Small intestine (tissue), 7 donors: ENCODE measurements at regions not wholly inside any gene's neighbourhood (a gene's known extent, or its start where the extent isn't known, plus 50 kb on each side); places are given as distances from the start of the nearest gene placed in this dataset.

Experiments
- DNase-seq, 2 donors: peaks; one replicate each; pipeline versions ENCODE4 v3.0.0 to v3.0.0-alpha.2; 2013
- FAIRE-seq: peaks from 2 replicates; lab custom pipeline; 2012; peaks lifted over from hg19 to GRCh38; lab: Jason Lieb, UNC
- H3K27ac ChIP-seq, 3 donors: one replicate each; pipeline ENCODE4 v1.5.1; 2013; ENCODE audit warnings: low read length in 2 of 3, mild to moderate bottlenecking in 2 of 3, control low read depth in 1 of 3, inconsistent platforms in 1 of 3, low read depth in 1 of 3, moderate library complexity in 1 of 3
- H3K27me3 ChIP-seq, 3 donors: one replicate each; pipeline ENCODE4 v1.6.1; 2013; ENCODE audit warnings: low read length in 3 of 3, inconsistent platforms in 1 of 3; ENCODE audit not compliant: control insufficient read depth in 3 of 3, insufficient read depth in 3 of 3
- H3K36me3 ChIP-seq, 3 donors: one replicate each; pipeline ENCODE4 v1.6.1; 2013; ENCODE audit warnings: low read length in 3 of 3, inconsistent platforms in 1 of 3, low read depth in 1 of 3, mild to moderate bottlenecking in 1 of 3, moderate library complexity in 1 of 3; ENCODE audit not compliant: control insufficient read depth in 3 of 3, insufficient read depth in 2 of 3
- H3K4me1 ChIP-seq, 3 donors: one replicate each; pipeline ENCODE4 v1.6.1; 2013; ENCODE audit warnings: low read length in 2 of 3, inconsistent platforms in 1 of 3, low read depth in 1 of 3, mild to moderate bottlenecking in 1 of 3, moderate library complexity in 1 of 3; ENCODE audit not compliant: control insufficient read depth in 3 of 3, insufficient read depth in 2 of 3
- H3K4me3 ChIP-seq, 3 donors: one replicate each; pipeline ENCODE4 v1.5.1; 2013; ENCODE audit warnings: low read length in 3 of 3, control low read depth in 1 of 3, inconsistent platforms in 1 of 3, low read depth in 1 of 3, mild to moderate bottlenecking in 1 of 3, moderate library complexity in 1 of 3
- H3K9me3 ChIP-seq, 2 donors: one replicate each; pipeline ENCODE4 v1.6.1; 2013; ENCODE audit warnings: low read depth in 1 of 2, low read length in 1 of 2; ENCODE audit not compliant: control insufficient read depth in 2 of 2, insufficient read depth in 1 of 2
- WGBS, 3 donors: extraction: QIAGEN DNeasy Blood & Tissue Kit; methylation state at CpG; one replicate each; pipeline ENCODE4 v1.1.7; 2013; 5-methylcytosine and 5-hydroxymethylcytosine counted together
- donor health status: healthy with polysubstance abuse.
- donor health status: control.
- donor health status: control.
- donor health status: Bipolar disorder and iron deficiency.
- donor health status: healthy.

DNA sequence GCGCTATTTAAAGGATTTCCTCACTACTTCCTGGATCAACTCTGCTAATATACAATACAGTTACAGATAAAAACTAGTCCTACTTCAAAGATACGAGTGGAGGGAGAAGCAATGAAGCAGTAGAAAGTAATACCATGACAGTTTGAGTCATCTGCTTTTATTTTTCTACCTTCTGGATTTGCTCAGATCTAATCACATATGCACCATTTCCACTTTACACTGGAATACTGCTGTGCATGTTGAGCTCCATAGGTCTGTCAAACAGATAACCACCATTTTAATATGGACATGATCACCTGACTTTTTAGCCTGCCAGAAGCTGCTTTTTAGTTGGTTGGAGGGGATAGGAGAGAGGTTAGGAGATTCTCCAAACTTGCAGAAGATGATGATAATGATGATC lies 92.5 kb downstream of the MMUT start:
- FAIRE-seq (no peak), DNase-seq (no peak)
- H3K27me3 ChIP-seq: no peaks in the 10 kb centered on the region
- H3K4me1 ChIP-seq: no peaks in the 10 kb centered on the region
- H3K36me3 ChIP-seq: no peaks in the 10 kb centered on the region
- no peak overlapping the region for H3K27ac ChIP-seq
- H3K4me3 ChIP-seq: no peak overlapping the region
- peaks cover 0 to 7% of the 10 kb centered on the region in 2 donors for H3K9me3 ChIP-seq
- 39 to 63% (median 52%) methylated on average over 2 of the region's 2 CpGs for WGBS, 3 donors

DNA sequence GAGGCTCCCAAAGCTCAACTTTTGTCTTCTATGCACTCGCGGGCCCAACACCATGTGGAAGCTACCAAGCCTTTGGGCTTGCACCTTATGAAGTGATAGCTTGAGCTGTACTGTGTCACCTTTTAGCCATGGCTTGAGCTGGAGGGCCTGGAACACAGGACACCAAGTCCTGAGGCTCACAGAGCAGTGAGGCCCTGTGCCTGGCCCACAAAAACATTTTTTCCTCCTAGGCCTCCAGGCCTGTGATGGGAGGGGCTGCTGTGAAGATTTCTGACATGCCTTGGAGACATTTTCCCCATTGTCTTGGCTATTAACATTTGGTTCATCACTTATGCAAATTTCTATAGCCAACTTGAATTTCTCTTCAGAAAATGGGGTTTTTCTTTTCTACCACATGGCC lies 96.5 kb downstream of the MMUT start:
- H3K36me3 ChIP-seq: no peaks in the 10 kb centered on the region
- H3K27me3 ChIP-seq: no peaks in the 10 kb centered on the region
- no peak for DNase-seq
- no peak for FAIRE-seq
- H3K9me3 ChIP-seq: peaks cover 0 to 7% of the 10 kb centered on the region in 2 donors
- no peaks in the 10 kb centered on the region for H3K4me1 ChIP-seq
- no peak overlapping the region for H3K27ac ChIP-seq
- H3K4me3 ChIP-seq: no peak overlapping the region
- 90 to 98% (median 92%) methylated on average over 2 of the region's 2 CpGs for WGBS, 3 donors

DNA sequence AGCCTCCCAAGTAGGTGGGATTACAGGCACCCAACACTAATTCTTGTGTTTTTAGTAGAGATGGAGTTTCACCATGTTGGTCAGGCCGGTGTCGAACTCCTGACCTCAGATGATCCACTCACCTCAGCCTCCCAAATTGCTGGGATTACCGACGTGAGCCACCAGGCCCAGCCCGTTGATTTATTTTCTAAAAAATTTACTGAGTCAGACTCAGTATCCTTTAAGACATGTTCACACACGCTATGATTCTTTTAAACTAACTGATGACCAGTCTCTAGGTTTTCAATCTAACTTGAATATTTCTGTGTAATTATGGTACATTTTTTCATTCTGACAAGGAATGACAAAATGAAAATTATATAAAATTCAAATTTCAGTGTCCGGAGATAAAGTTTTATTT lies 114.5 kb downstream of the MMUT start:
- FAIRE-seq (no peak), DNase-seq (no peak)
- Histone ChIP-seq H3K4me3 (no peak overlapping the region), H3K9me3 (peaks cover 0 to 4% of the 10 kb centered on the region in 2 donors), H3K36me3 (no peaks in the 10 kb centered on the region), H3K27ac (no peak overlapping the region), H3K27me3 (no peaks in the 10 kb centered on the region), H3K4me1 (no peaks in the 10 kb centered on the region)
- 86 to 92% (median 90%) methylated on average over 7 of the region's 7 CpGs for WGBS, 3 donors

DNA sequence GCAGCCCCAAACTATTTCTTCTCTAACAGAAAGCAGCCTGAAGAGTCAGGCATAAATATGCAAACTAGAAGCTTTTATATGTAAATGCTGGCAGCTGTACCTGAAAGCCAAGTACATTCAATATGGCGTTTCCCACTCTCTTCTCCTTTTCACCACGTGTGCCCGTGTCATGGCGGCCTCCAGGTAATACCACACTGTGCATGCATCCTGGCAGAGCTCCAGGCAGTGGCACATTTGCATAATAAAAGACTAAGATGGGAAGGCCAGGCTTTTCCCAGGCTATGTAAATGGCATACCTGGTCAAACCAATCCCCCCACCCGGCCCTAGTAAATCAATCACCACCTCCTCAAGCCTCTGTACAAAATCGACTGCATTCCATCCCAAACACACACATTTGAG lies 120.6 kb downstream of the MMUT start:
- Histone ChIP-seq H3K4me3 (no peak overlapping the region), H3K36me3 (no peaks in the 10 kb centered on the region), H3K9me3 (peaks cover 0 to 3% of the 10 kb centered on the region in 2 donors), H3K27ac (no peak overlapping the region), H3K27me3 (no peaks in the 10 kb centered on the region), H3K4me1 (no peaks in the 10 kb centered on the region)
- DNase-seq: no peak
- 59 to 70% (median 64%) methylated on average over 6 of the region's 6 CpGs for WGBS, 3 donors
- FAIRE-seq: no peak

DNA sequence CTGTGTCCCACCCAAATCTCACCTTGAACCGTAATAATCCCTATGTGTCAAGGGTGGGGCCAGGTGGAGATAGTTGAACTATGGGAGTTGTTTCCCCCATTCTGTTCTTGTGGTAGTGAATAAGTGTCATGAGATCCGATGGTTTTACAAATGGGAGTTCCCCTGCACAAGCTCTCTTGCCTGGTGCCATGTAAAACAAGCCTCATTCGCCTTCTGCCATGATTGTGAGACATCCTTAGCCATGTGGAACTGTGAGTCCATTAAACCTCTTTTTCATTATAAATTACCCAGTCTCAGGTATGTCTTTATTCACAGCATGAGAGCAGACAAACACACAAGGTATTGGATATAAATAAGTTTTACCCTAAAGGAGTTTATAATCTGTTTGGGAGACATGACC lies 121.2 kb downstream of the MMUT start:
- 66 to 76% (median 75%) methylated on average over 3 of the region's 3 CpGs for WGBS, 3 donors
- FAIRE-seq: no peak
- H3K36me3 ChIP-seq: no peaks in the 10 kb centered on the region

DNA sequence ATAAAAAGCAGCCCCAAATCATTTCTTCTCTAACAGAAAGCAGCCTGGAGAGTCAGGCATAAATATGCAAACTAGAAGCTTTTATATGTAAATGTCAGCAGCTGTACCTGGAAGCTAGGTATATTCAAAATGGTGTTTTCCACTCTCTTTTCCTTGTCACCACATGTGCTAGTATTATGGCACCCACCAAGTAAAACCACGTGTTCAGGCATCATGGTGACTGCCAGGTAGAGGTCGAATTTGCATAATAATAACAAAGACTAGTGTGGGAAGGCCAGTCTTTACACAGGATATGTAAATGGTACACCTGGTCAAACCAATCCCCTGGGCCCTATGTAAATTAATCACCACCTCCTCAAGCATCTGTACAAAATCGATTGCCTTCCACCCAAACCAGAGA lies 124.0 kb downstream of the MMUT start:
- H3K4me1 ChIP-seq: no peaks in the 10 kb centered on the region
- H3K36me3 ChIP-seq: no peaks in the 10 kb centered on the region
- no peak for FAIRE-seq
- peaks cover 0 to 12% of the 10 kb centered on the region in 2 donors for H3K9me3 ChIP-seq
- DNase-seq: no peak
- H3K27me3 ChIP-seq: no peaks in the 10 kb centered on the region
- 62 to 80% (median 63%) methylated on average over 3 of the region's 3 CpGs for WGBS, 3 donors
- no peak overlapping the region for H3K27ac ChIP-seq
- no peak overlapping the region for H3K4me3 ChIP-seq

More for the DNA sequence above, 121.2 kb downstream of the MMUT start:
- no peak overlapping the region for H3K27ac ChIP-seq
- peaks cover 0 to 4% of the 10 kb centered on the region in 2 donors for H3K9me3 ChIP-seq
- no peak for DNase-seq
- H3K4me1 ChIP-seq: no peaks in the 10 kb centered on the region
- H3K27me3 ChIP-seq: no peaks in the 10 kb centered on the region
- no peak overlapping the region for H3K4me3 ChIP-seq

DNA sequence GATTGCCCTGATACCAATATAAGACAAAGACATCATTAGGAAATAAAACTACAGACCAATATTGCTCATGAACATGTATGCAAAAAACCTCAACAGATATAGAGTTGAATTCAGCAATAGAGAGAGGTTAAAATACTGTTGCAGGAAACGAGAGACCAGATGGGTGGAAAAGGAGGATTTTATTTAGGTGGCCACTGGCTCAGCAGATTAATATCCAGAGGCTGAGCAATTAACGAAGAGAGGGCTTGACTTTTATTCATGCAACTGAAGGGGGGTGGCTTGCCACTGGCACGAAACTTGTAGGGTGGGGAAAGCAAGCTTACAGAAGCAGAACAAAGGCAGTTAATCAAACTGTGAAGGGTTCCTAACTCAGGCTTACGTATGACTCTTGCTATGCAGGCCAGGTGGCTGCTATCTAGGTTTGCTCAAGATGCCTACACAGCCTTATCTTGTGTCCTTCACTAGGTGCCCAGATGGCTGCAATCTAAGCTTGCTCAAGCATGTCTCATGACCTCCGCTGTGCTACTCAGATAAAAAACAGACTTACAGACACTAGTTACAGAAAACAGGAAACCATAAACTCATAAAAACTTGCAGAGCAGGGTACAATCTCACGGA lies 126.4 kb downstream of the MMUT start:
- FAIRE-seq (no peak), DNase-seq (peak; percentile 6 to 32)
- H3K27me3 ChIP-seq: no peaks in the 10 kb centered on the region
- H3K36me3 ChIP-seq: no peaks in the 10 kb centered on the region
- H3K27ac ChIP-seq: no peak overlapping the region
- H3K4me1 ChIP-seq: no peaks in the 10 kb centered on the region
- 10 to 37% (median 15%) methylated on average over 6 of the region's 6 CpGs for WGBS, 3 donors
- H3K9me3 ChIP-seq: peaks cover 0 to 12% of the 10 kb centered on the region in 2 donors
- H3K4me3 ChIP-seq: no peak overlapping the region

DNA sequence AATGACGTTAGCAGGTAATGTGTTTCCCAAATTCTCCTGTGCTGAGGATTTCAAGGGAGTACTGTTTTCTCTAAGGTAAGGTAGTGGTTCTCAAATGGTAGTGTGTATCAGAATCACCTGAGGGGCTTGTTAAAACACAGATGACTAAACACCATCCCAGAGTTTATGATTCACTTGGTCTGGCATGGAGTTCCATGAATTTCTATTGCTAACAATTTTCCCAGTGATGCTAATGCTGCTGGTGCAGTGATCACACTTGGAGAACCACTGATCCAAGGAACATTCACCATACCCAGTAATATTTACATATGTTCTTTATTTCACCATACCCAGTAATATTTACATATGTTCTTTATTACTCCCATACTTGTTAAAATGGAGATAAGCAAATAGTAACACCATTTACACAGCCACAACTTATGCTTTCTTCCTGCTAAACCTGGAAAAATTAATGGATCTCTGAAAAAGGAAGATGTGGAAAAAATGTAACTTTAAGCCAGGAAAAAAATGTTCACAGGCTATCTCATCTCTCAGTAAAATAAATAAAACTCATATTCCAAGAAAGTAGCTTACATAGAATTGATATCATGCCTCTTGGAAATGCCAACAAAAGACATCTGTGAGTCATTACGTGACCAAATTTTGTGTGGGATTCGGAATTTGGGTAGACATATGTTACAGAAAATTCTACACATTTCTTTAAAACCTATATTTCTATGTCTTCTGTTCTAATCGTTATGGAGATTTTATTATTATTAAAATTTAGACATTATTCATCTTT lies 129.5 kb downstream of the MMUT start:
- H3K36me3 ChIP-seq: no peaks in the 10 kb centered on the region
- no peak overlapping the region for H3K27ac ChIP-seq
- DNase-seq (no peak), FAIRE-seq (no peak)
- no peaks in the 10 kb centered on the region for H3K4me1 ChIP-seq
- no peak overlapping the region for H3K4me3 ChIP-seq
- WGBS, 3 donors: 73 to 84% (median 74%) methylated on average over 4 of the region's 4 CpGs
- peaks cover 0 to 9% of the 10 kb centered on the region in 2 donors for H3K9me3 ChIP-seq
- H3K27me3 ChIP-seq: no peaks in the 10 kb centered on the region
